Kidney tubule cell (primary cell): ENCODE measurements at regions not wholly inside any gene's neighbourhood (a gene's known extent, or its start where the extent isn't known, plus 50 kb on each side); places are given as distances from the start of the nearest gene placed in this dataset.
"Not testable (repeated sequence)": the region's sequence is repeated elsewhere in the genome, so short reads cannot be mapped to it uniquely, and the experiment has no call there.

Source experiments
- DNase-seq: peaks from one replicate; pipeline ENCODE4 v3.0.0-alpha.2; 2018; ENCODE audit warnings: low spot score

DNA sequence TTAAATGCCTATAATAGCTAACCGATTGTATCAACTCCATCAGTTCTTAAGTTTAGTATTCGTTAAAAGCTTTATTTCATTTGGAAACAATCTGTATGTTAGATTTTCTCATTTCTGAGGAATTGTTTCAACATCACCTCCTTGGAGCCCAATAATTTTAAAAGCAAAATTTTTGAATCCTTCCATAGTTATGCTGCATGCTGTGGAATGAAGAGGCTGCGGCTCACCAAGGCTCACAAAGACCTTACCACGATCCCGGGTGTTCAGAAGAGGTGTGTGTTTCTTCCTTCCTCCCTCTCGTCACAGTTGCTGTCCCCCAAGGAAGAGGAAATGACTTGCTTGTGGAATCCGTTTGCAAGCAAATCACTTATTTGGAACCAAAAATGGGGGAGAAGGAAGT lies 143.8 kb downstream of the FGF1 start:
- DNase-seq, result no peak

GRCh38 chr5:142540922-142541422 lies 144.9 kb downstream of the FGF1 start:
- DNase-seq, result no peak

DNA sequence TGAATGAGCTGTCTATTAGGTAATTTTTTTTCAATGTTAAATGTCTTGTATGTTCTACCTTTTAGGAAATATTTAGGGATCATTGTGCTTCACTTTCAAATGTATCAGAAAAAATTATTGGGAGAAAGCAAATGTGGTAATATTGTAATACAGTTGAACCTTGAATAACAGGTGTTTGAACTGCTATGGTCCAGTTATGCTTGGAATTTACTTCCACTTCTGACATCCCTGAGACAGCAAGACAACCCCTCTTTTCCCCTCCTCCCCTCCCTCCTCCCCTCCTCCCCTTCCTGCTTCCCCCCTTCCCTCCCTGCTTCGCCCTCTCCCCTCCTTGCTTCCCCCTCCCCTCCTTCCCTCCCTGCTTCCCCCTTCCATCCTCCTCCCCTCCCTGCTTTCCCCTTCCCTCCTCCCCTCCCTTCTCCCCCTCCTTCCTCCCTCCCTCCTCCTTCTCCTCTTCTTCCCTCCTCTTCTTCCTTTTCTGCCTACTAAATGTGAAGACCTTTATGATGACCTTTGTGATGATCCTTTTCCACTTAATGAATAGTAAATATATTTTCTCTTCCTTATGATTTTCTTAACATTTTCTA lies 146.6 kb downstream of the FGF1 start:
- no peak for DNase-seq

GRCh38 chr5:142537938-142538337 lies 148.0 kb downstream of the FGF1 start:
- DNase-seq, result no peak

GRCh38 chr5:142532781-142533176 lies 153.1 kb downstream of the FGF1 start:
- no peak for DNase-seq

GRCh38 chr5:142531977-142532780 lies 153.7 kb downstream of the FGF1 start:
- DNase-seq, result no peak

- no peak for DNase-seq
Measured at GRCh38 chr5:142530904-142531303, 155.0 kb downstream of the FGF1 start.

GRCh38 chr5:142529626-142530278 lies 156.1 kb downstream of the FGF1 start:
- peak; percentile 96 for DNase-seq

DNA sequence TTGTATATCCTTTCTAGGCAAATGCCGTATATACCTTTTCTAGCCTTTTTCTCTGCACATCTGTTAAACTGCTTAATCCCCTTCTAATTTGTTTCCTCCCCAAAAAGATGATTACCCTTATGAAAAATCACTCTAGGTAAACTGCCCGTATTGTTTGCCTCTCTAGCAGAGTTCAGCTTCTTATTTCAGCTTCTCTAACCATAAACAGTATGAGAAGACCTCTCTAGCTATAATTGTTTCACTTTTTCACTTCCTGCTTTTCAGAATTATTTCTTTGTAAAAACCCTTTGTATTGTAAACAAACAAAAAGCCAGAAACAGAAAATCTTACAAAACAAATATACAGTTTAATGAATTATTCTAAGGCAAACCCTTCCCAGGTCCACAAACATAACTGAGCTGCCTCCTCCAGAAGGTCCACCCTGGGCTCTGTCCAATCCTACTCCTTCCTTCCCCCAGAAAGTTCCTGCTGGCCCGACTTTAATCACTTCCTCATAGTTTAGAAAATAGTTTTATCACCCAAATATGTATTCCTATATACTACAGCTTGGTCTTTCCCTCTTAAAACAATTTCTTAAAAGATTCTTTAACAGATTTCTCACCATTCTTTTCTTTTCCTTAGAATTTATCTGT lies 158.1 kb downstream of the FGF1 start:
- DNase-seq, result no peak

GRCh38 chr5:142527234-142527633 lies 158.7 kb downstream of the FGF1 start:
- no peak for DNase-seq

- DNase-seq, result no peak
Measured at GRCh38 chr5:142522983-142523382, 162.9 kb downstream of the FGF1 start.

- DNase-seq, result peak; percentile 24
Measured at GRCh38 chr5:142521706-142522105, 164.2 kb downstream of the FGF1 start.

GRCh38 chr5:142520885-142521284 lies 165.0 kb downstream of the FGF1 start:
- peak; percentile 52 for DNase-seq

DNA sequence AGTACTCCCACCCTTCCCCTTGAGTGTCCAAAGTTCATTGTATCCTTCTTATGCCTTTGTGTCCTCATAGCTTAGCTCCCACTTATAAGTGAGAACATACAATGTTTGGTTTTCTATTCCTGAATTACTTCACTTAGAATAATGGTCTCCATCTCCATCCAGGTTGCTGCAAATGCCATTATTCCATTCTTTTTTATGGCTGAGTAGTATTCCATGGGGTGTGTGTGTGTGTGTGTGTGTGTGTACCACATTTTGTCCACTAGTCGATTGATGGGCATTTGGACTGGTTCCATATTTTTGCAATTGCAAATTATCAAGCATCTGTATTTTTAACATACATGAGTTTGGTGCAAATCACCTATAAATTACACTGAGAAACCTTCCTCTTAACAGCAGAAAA lies 166.0 kb downstream of the FGF1 start:
- DNase-seq, result not testable (repeated sequence)

DNA sequence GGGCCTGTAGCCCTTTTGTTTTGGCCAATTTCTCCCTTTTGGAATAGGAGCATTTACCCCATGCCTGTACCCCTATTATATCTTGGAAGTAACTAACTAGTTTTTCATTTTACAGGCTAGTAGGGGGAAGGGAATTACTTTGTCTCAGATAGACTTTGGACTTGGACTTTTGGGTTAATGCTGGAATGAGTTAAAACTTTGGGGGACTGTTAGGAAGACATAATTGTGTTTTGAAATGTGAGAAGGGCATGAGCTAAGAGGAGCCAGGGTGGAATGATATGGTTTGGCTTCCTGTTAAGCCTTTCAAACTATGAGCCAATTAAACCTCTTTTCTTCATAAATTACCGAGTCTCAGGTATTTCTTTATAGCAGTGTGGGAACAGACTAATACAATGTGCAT lies 168.1 kb downstream of the FGF1 start:
- DNase-seq, result no peak

DNA sequence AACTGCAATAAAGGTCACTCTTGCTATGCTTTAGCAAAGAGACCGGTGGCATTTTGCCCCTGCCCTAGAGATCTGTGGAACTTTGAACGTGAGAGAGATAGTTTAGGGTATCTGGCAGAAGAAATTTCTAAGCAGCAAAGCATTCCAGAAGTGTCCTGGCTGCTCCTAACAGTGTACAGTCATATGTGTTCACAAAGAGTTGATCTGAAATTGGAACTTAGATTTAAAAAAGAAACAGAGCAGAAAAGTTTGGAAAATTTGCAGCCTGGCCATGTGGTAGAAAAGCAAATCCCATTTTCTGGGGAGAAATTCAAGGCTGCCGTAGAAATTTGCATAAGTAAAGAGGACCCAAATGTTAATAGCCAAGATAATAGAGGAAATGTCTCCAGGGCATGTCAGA lies 169.2 kb downstream of the FGF1 start:
- DNase-seq, result no peak

DNA sequence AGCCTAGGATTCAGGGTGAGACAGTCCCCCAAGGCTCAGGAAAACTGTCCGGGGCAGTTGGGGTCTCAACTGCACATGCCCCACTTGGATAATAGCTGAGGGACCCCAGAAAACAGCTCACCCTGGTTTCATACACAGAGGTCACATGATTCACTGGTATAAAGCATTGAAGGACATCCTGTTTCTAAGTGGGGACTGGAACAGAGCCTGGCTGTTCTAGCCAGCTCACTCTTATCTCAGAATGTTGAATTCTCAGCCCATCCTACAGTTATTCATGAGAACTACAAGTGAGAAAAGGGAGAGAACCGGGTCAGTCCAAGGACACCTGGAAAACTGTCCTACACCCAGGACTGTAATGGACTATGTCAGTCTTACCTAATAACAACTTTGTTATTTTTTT lies 170.9 kb downstream of the FGF1 start:
- DNase-seq, result no peak

DNA sequence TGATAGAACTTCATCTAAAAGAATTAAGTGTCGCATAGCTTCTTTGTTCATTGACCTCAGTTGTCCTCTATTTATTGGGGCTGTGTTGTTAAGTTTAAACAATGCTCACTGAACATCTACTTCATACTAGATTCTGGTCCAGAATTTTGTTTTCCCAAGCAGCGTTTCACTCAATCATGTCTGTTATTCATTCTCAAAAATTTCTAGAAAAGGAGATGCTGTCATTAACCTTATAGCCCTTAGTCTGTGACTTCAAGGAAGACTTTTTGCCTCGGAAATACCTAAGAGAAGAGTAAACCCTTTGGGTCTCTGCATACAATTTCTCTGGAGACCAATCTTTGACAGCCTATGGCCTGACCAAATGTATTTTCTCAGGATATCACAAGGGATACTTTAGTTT lies 171.7 kb downstream of the FGF1 start:
- no peak for DNase-seq

DNA sequence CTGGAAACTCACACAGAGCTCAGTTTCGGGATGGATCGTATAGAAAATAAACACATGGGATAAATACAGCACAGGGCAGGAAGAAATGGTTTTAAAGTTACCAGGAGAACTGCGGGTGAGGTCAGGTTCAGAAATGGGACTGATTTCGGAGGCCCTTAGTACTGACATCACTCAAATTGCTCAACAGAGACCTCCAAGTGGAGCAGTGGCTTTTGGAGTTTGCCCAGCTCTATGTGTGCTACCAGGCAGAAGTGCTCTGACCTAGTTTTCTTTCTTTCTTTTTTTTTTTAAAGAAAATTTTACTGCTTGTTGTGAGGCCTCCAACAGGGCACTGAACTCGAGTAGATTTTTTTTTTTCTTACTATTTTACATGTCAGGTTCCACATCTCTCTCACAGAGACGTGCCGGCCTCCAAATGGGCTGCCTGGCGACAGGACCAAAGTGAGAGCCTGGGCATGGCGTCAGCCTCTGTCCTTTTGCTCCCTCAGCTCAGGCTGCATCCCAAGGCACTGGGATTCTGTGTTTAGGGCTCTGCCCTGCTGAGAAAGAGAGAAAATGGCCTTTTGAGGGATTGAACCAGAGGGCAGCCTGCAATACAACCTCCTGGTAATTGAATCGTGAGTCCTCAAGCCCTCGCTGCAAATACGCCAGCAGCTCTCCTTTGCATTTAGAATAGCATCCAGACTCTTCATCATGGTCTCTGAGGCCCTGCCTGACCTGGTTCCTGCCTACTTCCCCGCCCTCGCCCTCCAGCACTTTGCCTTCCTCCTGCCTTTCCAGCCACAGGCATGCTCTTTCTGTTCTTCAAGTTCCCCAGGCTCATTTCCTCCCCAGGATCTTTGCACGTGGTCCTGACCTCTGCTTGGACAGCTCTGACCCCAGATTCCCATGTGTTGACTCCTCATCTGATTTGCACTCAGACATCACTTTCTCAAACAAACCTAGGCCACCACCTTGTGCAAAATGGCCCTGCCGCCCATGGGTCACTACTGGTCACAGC lies 173.5 kb downstream of the FGF1 start:
- peak; percentile 97 for DNase-seq

DNA sequence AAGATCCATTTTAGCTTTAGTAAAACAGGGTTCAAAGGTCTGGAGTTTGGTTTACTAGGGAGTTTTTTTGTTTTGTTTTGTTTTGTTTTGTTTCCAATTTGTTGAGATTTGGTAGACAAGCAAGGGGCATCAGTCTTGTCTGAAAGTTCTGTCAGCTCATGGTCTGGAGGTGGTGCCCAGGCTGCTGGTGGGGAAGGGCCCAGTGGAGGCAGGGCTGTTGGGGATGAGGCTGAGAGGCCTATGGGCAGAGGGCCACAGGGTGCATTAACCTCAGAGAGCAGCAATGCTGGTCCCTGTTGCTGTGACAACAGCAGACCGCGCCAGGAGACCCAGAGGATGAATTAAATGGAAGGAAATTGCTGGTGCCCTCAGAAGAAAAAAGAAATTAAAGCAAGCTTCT lies 174.5 kb downstream of the FGF1 start:
- DNase-seq, result no peak

- DNase-seq, result no peak
Measured at GRCh38 chr5:142509026-142509425, 176.9 kb downstream of the FGF1 start.
